ENCODE measurements at regions not wholly inside any gene's neighbourhood (a gene's known extent, or its start where the extent isn't known, plus 50 kb on each side); places are given as distances from the start of the nearest gene placed in this dataset.
A peak's percentile ranks its signal among the peaks of the same experiment; 100 is the strongest.
"Not testable (repeated sequence)": the region's sequence is repeated elsewhere in the genome, so short reads cannot be mapped to it uniquely, and the experiment has no call there.

- no peak for FAIRE-seq
Measured at GRCh38 chr7:125828153-125828700, 898.6 kb upstream of the POT1 start.

- FAIRE-seq: no peak
Measured at GRCh38 chr7:125823538-125823937, 893.9 kb upstream of the POT1 start.

GRCh38 chr7:125820495-125820894 lies 890.9 kb upstream of the POT1 start:
- no peak for FAIRE-seq

DNA sequence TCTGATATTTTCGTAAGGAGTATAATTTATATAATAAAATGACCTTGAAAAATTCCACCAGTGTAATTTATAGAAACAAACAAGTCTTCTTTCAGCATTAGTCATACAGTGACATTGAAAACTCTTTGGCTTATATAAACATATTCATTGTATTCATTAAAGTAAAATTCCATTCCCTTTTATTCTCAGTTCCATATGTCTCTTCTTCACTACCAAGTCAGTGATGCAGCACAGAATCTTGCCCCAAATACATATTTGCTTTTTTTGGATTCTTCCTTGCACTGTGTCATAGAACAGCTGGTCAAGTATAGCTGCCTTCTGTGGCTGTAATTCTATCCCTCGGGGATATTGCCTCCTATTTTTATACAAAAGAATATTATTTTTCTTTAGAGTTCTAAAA lies 884.5 kb upstream of the POT1 start:
- no peak for FAIRE-seq

GRCh38 chr7:125806491-125806890 lies 876.9 kb upstream of the POT1 start:
- FAIRE-seq: not testable (repeated sequence)

- FAIRE-seq: no peak
Measured at GRCh38 chr7:125804273-125804672, 874.6 kb upstream of the POT1 start.

DNA sequence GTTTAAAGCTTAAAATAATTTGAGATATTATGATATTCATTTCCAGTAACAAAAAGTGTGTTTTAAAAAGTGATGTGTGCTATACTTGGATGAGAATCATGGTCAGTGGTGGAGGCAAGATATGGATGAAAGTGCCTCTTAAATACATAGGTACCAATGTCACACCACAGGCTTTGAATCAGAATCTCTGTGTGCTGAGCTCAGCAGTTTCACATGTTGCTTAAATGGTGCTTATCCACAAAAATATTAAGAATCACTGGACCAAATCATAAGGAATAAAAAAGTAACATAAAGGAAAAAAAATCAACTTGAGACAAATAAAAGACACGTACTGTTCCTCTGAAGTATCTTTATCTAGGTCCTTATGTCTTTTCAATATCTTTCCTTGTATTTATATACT lies 850.5 kb upstream of the POT1 start:
- no peak for FAIRE-seq

- no peak for FAIRE-seq
Measured at GRCh38 chr7:125775317-125775716, 845.7 kb upstream of the POT1 start.

GRCh38 chr7:125773113-125773785 lies 843.6 kb upstream of the POT1 start:
- FAIRE-seq: no peak

- FAIRE-seq: no peak
Measured at GRCh38 chr7:125747966-125748365, 818.3 kb upstream of the POT1 start.

GRCh38 chr7:125746510-125746909 lies 816.9 kb upstream of the POT1 start:
- FAIRE-seq: no peak

DNA sequence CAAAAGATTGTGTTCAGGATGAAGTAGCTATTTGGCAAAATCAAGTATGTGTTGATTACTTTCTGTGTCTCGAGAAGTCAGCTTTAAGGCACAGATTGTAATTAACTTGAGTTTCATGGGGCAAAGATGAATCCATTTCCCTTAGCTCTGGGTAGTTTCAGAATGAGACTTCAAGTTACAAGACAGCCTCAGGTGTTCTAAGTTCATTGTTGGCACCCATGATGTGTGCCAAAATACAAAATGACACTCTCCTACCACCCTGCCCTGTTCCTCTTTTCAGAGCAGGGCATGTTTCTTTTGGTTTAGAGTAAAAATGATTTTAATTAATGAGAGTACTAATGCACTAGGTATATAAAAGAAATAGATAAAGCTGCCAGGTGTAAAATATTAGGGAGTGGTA lies 797.6 kb upstream of the POT1 start:
- no peak for FAIRE-seq

DNA sequence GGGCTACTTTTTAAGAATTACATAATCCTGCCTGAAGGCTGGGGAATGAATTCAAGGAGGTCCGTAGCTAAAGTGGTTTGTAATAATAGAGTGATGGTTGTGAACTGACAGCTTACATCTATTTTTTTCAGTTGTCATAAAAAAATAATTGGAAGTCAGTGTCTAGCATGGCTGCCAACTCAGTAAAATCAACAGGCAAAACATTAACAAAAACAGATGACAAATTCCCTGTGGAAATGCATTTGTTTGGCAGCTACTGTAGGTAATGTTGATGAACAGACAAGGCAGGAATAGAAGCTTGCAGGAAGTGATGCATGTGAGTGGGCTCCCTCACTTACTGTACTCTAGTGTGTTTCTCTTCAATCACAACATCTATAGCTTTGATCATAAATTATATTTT lies 766.0 kb upstream of the POT1 start:
- FAIRE-seq: no peak

DNA sequence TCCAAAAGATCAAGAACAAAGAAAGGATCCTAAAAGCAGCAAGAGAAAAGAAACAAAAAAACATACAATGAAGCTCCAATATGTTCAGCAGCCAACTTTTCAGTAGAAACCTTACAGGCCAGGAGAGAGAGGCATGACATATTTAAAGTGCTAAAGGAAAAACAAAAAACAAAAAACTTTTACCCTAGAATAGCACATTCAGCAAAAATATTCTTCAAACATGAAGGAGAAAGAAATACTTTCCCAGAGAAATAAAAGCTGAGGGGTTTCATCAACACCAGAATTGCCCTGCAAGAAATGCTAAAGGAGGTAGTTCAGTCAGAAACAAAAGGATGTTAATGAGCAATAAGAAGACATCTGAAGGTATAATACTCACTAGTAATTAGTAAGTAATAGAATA lies 753.5 kb upstream of the POT1 start:
- no peak for FAIRE-seq

GRCh38 chr7:125681508-125681907 lies 751.9 kb upstream of the POT1 start:
- no peak for FAIRE-seq

GRCh38 chr7:125678771-125679170 lies 749.1 kb upstream of the POT1 start:
- no peak for FAIRE-seq

GRCh38 chr7:125675640-125676039 lies 746.0 kb upstream of the POT1 start:
- FAIRE-seq: no peak

DNA sequence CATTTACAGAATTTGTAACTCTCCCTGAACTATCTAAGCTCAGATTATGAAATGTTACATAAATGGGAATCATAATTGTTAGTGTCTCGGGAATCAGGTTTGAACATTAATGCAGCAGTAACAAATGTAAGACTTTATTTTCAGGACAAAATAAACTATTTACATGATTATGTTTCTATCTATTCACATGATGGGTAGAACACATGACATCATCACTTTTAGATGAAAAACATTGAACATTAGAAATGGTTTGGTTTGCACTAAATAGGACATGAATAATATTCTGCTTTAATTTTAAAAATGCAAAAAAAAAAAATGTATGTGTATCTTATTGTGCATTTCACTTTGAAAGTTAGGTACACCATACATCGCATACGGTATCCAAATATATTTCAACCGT lies 745.5 kb upstream of the POT1 start:
- no peak for FAIRE-seq

DNA sequence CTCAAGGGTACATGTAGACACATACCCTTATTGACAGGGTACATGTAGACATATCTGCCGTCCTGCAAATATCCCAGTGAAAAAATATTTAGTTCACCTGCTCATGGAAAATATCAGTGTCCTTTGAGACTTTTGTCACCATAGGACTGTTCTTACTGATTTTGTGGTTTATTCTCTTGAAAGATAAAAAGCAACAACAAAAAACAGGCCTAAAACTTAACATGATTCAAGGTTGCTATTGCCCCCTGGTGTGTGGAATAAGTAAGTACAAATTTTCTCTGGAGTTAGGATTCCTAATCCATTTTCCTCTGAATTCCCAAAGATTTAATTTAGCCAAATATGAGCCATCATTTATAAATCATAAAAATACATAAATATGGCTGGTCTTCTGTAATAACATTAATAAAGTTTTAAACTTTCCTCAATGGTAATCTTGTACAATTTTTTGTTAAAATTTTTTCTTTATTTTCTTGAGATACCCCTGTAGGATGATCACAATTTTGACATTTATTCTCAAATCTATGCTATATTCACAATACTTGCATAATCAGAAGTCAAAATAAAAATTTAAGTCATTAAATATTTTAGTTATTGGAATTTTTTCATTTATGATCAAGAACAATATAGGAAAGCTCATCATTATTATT lies 741.4 kb upstream of the POT1 start:
- peak; percentile 97 for FAIRE-seq

DNA sequence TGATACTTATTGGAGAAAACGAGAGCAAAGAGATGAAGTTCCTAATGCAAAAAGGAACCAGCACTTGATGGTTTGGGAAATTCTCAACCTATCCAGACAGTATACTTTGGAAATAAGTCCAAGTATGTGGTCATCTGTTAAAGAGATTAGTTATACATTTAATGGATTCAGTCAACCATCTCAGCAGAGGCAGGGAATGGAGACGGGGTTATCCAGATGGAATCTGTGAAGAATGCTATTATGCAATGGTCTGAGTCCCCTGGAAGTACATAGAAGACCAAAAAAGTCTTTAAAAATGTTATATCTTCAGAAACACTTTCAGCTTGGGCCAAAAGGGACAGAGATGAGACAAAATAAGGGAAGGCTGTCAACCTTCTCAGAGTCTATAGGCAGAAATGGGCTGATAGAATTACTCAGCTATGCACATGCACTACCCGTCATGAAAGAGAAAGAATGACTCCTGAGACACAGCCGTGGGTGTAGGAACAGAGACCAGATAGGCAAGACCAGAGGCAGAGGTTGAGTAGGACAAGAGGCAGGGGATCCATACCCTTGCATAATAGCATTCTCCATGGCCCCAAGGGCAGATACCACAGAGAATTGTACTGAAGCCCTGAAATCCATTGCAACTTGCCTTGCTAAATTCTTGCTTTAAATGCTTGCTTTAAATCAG lies 738.8 kb upstream of the POT1 start:
- FAIRE-seq: no peak

DNA sequence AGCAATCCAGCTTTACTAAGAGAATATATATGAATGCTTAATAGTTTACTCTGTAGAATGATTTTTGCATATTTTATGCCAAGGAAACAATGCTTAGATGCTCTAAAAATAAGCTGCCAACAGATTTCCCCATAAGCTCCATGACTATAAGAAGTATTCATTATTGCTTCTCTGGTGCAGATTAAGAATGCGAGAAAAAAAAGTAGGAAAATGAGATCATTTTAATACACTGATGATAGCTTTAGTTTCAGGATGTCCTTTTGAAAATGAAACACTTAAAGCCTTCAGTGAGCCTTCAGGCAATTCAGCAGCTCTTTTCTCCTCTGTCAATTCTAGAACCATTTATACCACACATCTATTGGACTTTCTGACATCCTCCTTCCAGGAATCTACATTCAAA lies 735.0 kb upstream of the POT1 start:
- FAIRE-seq: no peak

GRCh38 chr7:125663961-125664360 lies 734.3 kb upstream of the POT1 start:
- no peak for FAIRE-seq

DNA sequence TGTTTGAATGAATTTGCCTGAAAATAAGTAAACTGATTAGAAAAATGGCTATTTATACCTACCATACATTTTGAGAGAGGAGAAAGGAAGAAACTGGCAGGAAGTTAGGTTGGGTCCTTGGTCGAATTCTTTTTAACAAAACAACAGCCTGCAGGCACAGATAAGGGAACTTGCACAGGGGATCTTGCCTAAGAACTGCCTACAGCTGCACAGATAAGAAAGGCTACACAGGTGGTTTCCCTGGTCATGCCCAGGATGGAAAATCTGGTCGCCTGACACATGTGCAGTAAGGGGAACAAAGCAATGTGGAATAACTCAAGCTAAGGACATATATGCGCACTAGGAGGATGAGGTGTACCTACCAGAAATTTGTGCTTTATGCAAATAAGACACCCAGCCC lies 732.1 kb upstream of the POT1 start:
- FAIRE-seq: no peak

GRCh38 chr7:125661006-125661405 lies 731.4 kb upstream of the POT1 start:
- no peak for FAIRE-seq
